CD4-positive, alpha-beta T cell treated with Interleukin-4 for 4 hours (primary cell): ENCODE measurements at regions not wholly inside any gene's neighbourhood (a gene's known extent, or its start where the extent isn't known, plus 50 kb on each side); places are given as distances from the start of the nearest gene placed in this dataset.

Experiments
- DNase-seq: peaks from one replicate; pipeline ENCODE4 v3.0.0-alpha.2; 2020

DNA sequence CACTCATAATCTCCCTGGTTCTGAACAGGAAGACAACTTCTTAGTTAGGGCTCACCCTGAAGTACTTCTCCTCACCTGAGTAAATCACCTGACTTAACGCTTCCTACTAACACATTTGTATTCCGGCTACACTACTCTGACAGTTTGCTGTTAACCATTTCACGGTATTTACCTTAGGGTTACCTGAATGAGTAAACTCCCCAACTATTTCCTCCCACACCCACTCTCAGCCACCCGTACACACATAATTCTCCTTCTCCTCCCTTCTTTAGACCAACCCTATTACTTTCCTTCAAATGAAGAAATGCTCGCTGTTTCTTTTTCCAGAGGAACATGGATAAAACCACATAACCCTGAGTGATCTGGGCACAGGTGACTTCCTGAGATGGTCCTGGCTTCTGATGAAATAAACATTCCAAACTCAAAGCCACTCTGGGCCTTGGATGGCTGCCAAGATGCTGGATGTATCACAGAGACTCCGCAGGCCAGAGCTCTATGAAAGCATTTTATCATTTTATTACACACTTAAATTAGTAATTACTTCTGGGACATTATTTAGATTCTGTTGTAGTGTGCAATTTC is 183.6 kb upstream of the ATP11B start:
- DNase-seq, result no peak

- no peak for DNase-seq
Measured at GRCh38 chr3:182612332-182612731, 181.0 kb upstream of the ATP11B start.

DNA sequence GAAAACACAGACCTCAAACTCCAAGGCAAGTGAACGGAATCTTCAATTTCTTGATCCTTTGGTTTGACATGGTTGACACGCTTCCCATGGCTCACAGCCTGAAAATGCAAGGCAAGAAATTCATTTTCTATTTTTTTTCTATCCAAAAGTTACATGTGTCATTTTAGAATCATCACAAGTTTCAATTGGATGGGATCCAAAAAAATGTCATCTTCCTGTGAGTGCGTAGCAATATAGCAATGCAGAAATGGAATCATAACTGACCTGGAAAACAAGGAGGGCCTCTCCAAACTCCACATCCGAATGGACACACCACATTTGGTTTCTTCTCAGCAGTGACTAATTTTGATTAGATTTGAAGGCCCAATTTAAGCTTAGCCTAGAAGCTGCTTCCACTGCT is 175.8 kb upstream of the ATP11B start:
- DNase-seq, result no peak

DNA sequence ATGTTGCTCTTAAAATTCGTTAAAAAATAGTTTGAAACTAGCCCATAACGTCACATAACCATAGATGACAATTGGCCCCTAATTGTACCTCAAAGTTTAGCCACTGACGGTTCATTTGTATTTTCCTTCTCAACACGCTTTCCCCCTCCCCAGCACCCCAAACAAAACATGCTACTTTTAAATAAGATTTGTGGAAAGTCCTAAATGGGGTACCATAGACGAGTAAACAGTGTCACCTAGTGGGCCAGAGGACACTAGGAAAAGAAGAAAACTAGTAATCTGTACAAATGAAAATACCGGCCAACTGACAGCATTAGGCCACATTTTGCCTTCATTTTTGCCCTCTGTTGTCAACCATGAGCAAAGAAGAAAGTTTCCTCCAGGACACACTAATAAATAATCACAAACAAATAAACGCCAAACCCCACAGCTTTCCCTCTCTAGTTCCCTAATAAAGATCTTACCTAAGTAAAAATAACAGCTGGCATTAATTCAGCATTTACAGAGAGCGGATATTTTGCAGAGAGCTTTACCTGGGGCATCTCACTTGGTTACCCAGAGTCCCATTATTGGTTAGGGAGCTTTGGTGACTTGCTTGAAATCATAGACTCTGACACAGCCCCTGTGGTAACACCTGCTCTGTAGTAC is 175.1 kb upstream of the ATP11B start:
- no peak for DNase-seq

GRCh38 chr3:182618981-182619591 is 174.2 kb upstream of the ATP11B start:
- no peak for DNase-seq

GRCh38 chr3:182620723-182621434 is 172.4 kb upstream of the ATP11B start:
- no peak for DNase-seq

- DNase-seq, result no peak
Measured at GRCh38 chr3:182621435-182622240, 171.7 kb upstream of the ATP11B start.

DNA sequence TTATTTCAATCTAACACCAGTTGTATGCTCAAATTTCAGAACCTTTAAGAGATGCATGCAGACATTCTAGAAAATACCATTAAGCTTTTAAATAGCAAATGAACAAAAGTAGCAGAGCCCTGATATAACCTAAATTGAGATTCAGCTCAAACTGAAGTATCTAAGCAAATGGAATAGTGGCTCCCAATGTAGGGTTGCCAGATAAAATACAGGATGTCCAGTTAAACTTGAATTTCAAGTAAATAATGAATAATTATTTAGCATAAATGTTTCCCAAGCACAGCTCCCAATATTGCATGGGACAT is 171.1 kb upstream of the ATP11B start:
- no peak for DNase-seq

DNA sequence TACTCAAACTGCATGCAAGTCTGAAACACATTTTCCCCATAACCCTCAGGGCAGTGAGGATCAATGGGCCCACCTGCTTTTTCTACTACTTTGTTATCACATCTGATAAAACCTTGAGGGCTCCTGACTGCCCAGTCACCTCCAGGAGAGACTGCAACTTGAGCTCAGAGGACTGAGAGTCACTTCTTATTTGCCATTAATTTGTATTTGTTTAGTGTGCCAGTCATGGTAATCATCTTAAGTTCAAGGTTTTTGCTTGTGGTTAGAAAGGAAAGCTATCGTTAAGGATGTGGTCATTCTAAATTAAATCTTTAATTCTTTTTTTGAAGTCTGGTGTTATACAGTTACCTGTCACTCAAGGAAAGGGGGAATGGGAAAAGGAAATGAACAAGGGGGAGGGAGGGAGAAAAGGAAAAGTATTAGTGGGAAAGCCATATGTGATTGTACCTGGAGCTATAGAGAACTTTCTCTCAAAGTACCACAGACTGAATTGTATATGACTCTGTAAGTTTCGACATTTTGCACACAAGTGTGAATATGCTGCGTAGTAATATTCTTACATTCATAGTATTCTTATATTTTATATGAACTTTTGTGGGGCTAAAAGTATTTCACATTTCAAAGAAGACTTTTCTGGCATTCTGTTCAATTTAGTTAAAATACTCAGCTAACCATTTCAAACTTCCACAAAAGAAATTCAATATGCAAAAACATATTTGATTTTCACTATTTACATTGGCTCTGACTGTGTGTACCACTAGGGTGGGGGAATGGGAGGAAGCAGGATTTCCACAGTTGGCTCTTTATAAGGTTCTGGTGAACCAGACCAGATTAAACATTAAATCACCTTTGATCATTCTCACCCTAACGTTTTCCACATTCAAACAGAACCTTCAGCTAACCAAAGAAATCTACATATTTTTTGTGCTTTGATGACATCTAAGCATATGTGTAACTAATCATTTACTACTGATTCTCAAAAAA is 166.5 kb upstream of the ATP11B start:
- DNase-seq, result no peak

DNA sequence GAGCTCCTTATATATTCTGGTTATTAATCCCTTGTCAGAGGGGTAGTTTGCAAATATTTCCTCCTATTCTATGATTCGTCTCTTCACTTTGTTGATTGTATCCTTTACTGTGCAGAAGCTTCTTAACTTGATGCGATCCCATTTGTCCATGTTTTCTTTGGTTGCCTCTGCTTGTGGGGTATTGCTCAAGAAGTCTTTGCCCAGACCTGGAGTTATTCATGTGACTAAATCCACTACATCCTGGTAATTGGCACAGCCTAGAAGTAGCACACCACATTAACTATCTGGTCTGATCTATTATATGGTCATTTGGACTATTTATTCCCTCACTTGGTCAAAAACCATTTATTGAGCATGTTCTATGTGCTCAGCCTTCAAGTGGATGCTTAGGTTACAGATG is 164.8 kb upstream of the ATP11B start:
- DNase-seq, result no peak

DNA sequence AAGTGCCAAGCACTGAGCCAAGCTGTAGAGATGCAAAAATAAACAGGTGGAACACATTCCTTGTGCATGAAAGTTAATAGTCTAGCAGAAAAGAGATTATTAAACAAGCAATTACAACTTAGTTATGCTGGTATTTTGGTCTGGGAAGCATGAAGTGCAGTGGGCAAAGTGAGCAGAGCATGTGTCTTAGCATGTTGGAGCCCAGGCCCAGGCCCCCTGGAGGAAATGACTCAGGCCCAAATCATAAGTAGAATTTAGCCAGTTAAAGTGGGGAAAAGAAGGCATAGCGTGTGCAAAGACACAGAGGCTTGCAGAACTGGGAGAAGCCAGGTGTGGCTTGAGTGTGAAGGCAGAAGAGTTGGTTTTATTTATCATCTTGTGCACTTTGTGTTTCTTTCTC is 163.8 kb upstream of the ATP11B start:
- no peak for DNase-seq

DNA sequence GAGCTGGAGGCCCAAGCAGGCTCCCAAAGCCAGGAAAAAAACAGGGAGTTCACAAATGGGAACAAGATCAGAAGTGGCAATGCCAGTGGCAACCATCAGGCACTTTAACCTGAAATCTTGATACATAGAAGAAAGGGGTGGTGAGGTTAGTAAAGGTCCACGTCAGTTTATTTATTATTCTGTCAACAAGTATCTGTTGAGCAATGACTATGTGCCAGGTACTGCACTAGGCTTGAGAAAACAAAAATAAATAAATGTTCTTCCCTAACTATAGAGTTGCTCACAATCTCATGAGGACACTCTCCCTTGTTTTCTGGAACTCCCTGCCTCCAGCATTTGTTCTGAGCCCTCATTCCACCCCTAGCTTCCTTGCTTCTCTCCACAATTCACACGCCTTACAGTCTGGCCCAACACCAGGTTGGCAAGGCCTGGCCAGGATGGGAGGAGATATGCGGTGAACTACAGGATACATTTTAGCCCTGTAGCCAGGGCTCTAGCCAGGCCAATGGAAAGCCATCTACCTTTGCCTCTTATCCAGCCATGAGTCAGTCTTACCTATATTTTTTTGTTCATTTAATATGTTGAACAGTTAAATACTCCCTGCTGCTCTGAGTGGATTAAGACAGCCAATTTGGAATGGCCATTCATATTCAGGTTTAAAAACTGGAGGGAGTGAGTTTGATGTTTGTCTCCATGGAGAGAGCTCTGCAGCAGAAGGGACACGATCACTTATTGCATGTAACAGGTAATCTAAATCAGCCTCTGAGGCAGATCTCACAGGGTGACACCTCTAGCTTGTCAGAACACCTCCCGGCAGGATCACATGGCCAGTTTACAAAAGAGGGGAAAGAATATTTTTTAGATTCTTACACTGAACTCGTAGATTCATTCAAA is 161.9 kb upstream of the ATP11B start:
- DNase-seq, result no peak

DNA sequence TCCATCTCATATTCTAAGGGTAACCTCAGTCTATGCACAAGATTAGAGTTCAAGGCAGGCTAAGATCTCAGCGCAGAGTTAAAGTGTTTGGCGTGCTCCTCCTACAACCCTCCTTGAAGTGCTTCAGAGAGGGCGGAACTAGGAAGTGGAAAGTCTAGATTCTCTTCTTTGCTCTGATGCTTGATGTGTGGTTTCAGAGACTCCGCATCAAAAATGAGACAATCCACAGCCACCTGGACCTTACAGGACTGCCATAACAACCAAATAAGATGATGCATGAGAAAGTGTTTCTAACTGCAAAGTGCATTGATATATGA is 161.3 kb upstream of the ATP11B start:
- no peak for DNase-seq

DNA sequence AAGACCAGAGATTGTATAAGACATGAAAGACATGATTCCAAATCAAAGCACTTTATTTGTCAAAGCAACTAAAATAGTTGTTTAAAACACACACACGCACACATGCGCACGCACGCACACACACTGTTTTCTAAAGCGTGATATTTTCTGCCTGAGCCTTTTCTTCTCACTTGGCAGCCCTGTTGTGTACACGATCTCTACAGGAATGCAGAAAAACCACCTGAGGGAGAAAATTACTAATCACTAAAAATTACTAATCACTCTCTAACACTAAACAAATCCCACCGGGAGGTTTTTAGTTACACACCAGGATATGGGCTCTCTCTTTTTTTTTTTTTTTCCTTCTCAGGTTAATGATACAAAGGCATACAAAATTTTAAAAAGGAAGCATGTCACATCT is 160.1 kb upstream of the ATP11B start:
- no peak for DNase-seq

- no peak for DNase-seq
Measured at GRCh38 chr3:182636646-182637045, 156.7 kb upstream of the ATP11B start.

GRCh38 chr3:182637350-182638110 is 155.8 kb upstream of the ATP11B start:
- no peak for DNase-seq

DNA sequence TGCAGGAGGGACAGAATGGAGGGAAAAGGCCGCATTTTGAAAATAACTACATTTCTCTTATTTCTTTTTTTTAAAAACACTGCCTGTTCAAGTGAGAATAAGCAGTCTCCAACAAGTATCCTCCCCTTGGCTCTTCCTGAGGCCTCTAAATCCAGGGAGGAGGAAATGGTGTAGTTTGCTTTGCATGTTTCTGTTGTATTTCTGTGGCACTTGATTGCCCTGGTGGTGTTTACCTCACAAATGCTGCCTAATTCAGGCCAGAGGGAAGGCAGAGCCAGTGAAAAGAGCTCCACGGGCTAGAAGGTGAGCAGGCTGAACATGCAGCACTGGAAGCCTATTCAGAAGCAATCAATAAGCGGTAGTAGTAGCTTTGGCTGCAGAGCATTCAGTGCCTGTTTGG is 149.3 kb upstream of the ATP11B start:
- no peak for DNase-seq

DNA sequence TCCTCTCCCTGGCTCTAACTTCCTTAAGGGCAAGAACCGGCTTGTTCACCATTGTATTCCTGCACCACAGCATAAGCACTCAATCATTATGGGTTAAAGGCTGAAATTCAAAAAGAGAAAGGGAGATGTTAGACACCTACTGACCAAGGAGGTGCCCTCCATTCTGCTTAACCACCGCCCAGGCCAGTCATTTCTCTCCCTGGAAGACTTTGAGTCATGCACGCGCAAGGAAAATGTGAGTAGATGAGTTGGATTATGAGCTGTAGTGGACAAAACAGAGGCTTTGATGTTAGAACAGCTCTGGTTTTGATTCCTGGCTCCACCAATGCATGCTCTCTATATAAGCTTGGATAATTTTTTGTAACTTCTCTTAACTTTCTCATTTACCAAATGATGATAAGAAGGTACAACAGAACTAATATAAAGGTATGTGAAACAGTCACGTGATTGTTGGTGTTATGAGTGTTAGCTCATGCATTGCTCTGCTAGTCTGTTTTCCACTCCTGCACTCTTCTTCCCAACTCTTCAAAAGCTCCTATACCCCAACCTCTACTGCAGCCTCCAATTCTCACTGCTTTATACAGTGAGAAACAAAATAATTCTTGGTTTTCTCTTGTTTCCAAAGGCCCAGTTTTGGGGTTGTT is 148.4 kb upstream of the ATP11B start:
- DNase-seq, result no peak

- no peak for DNase-seq
Measured at GRCh38 chr3:182650568-182651128, 142.7 kb upstream of the ATP11B start.

DNA sequence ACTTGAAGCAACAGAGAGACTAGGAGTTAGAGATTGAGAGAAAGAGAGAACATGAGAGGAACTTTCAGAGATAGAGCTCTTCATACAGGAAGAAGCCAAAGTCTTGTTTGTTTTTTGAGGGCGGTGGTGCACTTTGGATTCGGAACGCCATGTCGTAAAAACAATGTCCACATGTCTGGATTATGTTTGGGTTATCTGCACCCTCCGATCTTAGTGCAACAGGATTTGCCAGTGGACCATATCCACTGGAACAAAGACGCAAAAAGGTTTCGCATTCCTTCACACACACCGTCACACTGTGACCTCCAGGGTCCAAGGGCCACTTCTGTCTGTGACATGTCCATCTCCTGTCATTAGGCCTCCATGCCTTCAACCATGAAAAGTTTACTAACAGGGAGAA is 141.8 kb upstream of the ATP11B start:
- no peak for DNase-seq
